A549 (cell line): ENCODE measurements at regions not wholly inside any gene's neighbourhood (a gene's known extent, or its start where the extent isn't known, plus 50 kb on each side); places are given as distances from the start of the nearest gene placed in this dataset.

Source experiments
- ATAC-seq, 2 experiments: fragments of 200-7000 bp in 1 of 2; fragments of >200 bp in 1 of 2; cut with Nextera tagmentation in 1 of 2; cut with Tn5 transposase in 1 of 2; 3 replicates each; pipeline versions ENCODE4 v1.8.0 to v1.9.1; 2018 to 2020; ENCODE audit warnings: mild to moderate bottlenecking in 1 of 2, moderate library complexity in 1 of 2
- CTCF ChIA-PET: fragments of 300-600 bp; sonication (Branson Sonifier 250); formaldehyde crosslinking; extraction: SDS; loops from one replicate; lab custom pipeline; 2021; ENCODE audit warnings: antibody characterized with exemption, inconsistent platforms; lab: Yijun Ruan, JAX
- POLR2A ChIA-PET: fragments of 350-600 bp; formaldehyde crosslinking; extraction: SDS; loops from one replicate; lab custom pipeline; 2021; ENCODE audit warnings: antibody characterized with exemption, inconsistent platforms; lab: Yijun Ruan, JAX
- DNase-seq, 2 experiments: peaks; one replicate each; pipeline versions ENCODE4 v3.0.0 to v3.0.0-alpha.2; 2011 to 2016; ENCODE audit warnings: low read depth in 1 of 2, low spot score in 1 of 2
- FAIRE-seq: peaks from 2 replicates; lab custom pipeline; 2011; peaks lifted over from hg19 to GRCh38; lab: Jason Lieb, UNC
- H3K27ac ChIP-seq, 2 experiments: fragments of >200 bp; sonication (Bioruptor Twin); formaldehyde crosslinking; 3 replicates each; pipeline ENCODE4 v1.5.1; 2016 to 2017
- H3K4me1 ChIP-seq: fragments of >200 bp; sonication (Bioruptor Twin); formaldehyde crosslinking; 3 replicates; pipeline ENCODE4 v1.6.1; 2016
- H3K4me2 ChIP-seq: fragments of >200 bp; sonication (Bioruptor Twin); formaldehyde crosslinking; 3 replicates; pipeline ENCODE4 v1.6.1; 2016
- H3K4me3 ChIP-seq: fragments of >200 bp; sonication (Bioruptor Twin); formaldehyde crosslinking; 3 replicates; pipeline ENCODE4 v1.5.1; 2016
- H3K9me3 ChIP-seq: fragments of >200 bp; sonication (Bioruptor Twin); formaldehyde crosslinking; 3 replicates; pipeline ENCODE4 v1.6.1; 2016
- BHLHE40 ChIP-seq: IDR thresholded peaks from 2 replicates; pipeline ENCODE4 v1.6.1; 2012; ENCODE audit warnings: low read depth, low read length, inconsistent platforms
- CHD4 ChIP-seq: fragments of 200-600 bp; sonication (generic); IDR thresholded peaks from 2 replicates; pipeline ENCODE4 v1.6.1; 2016; ENCODE audit warnings: antibody characterized with exemption, mild to moderate bottlenecking, borderline replicate concordance
- EP300 ChIP-seq, 2 experiments: fragments of >200 bp; sonication (Bioruptor Twin); formaldehyde crosslinking; IDR thresholded peaks; 2 replicates in 1 of 2; 3 replicates in 1 of 2; pipeline ENCODE4 v1.6.1; 2016 to 2017
- ESRRA ChIP-seq: fragments of 150-350 bp; IDR thresholded peaks from 2 replicates; pipeline ENCODE4 v1.6.1; 2014; ENCODE audit warnings: mild to moderate bottlenecking, low read length, borderline replicate concordance
- HDAC2 ChIP-seq: fragments of 200-600 bp; sonication (generic); IDR thresholded peaks from 2 replicates; pipeline ENCODE4 v1.6.1; 2016
- HEYL ChIP-seq: fragments of 250-450 bp; sonication (Bioruptor Pico); IDR thresholded peaks from 2 replicates; pipeline ENCODE4 v1.8.0; 2021; ENCODE audit warnings: mild to moderate bottlenecking, moderate library complexity
- HOXB13 ChIP-seq: fragments of 250-450 bp; sonication (Bioruptor Pico); IDR thresholded peaks from 2 replicates; pipeline ENCODE4 v1.5.0; 2020; ENCODE audit warnings: low read depth, mild to moderate bottlenecking, moderate library complexity
- KDM5A ChIP-seq: fragments of 200-600 bp; sonication (generic); IDR thresholded peaks from 2 replicates; pipeline ENCODE4 v1.6.1; 2016; ENCODE audit warnings: antibody characterized with exemption, mild to moderate bottlenecking
- NPAS2 ChIP-seq: fragments of 250-450 bp; sonication (Bioruptor Pico); IDR thresholded peaks from 2 replicates; pipeline ENCODE4 v1.8.0; 2022; ENCODE audit warnings: mild to moderate bottlenecking, moderate library complexity, borderline replicate concordance
- POLR2AphosphoS2 ChIP-seq: conservative IDR thresholded peaks from 2 replicates; pipeline ENCODE4 v1.6.1; 2012; ENCODE audit warnings: low read length, improper control_type of control experiment, inconsistent platforms
- RARB ChIP-seq: fragments of 250-450 bp; sonication (Bioruptor Pico); IDR thresholded peaks from 2 replicates; pipeline ENCODE4 v1.8.0; 2021; ENCODE audit warnings: mild to moderate bottlenecking, moderate library complexity
- SMC3 ChIP-seq: fragments of >200 bp; sonication (Bioruptor Twin); formaldehyde crosslinking; IDR thresholded peaks from 3 replicates; pipeline ENCODE4 v1.6.1; 2018; ENCODE audit warnings: inconsistent platforms
- TFCP2L1 ChIP-seq: fragments of 250-450 bp; sonication (Bioruptor Pico); IDR thresholded peaks from 2 replicates; pipeline ENCODE4 v1.5.0; 2021; ENCODE audit warnings: mild to moderate bottlenecking
- ZNF302 ChIP-seq: fragments of 250-450 bp; sonication (Bioruptor Pico); IDR thresholded peaks from 2 replicates; pipeline ENCODE4 v1.9.0; 2021; ENCODE audit warnings: inconsistent platforms, mild to moderate bottlenecking, moderate library complexity
- WGBS: methylation state at CpG from one replicate; pipeline ENCODE4 v1.1.6; 2017; ENCODE audit errors: missing lambda C conversion rate; 5-methylcytosine and 5-hydroxymethylcytosine counted together
- TF ChIP-seq, protein P1 (sequence below): IDR thresholded peaks from 2 replicates; pipeline ENCODE4 v1.6.1; 2012; ENCODE audit warnings: low read depth, borderline replicate concordance
- TF ChIP-seq, protein P2 (sequence below): fragments of >200 bp; sonication (Bioruptor Twin); formaldehyde crosslinking; IDR thresholded peaks from 3 replicates; pipeline ENCODE4 v1.5.1; 2016
- TF ChIP-seq, protein P3 (sequence below): fragments of >200 bp; sonication (Bioruptor Twin); formaldehyde crosslinking; IDR thresholded peaks from 3 replicates; pipeline ENCODE4 v1.6.1; 2016
- TF ChIP-seq, protein P4 (sequence below): IDR thresholded peaks from 2 replicates; pipeline ENCODE4 v1.6.1; 2012

DNA sequence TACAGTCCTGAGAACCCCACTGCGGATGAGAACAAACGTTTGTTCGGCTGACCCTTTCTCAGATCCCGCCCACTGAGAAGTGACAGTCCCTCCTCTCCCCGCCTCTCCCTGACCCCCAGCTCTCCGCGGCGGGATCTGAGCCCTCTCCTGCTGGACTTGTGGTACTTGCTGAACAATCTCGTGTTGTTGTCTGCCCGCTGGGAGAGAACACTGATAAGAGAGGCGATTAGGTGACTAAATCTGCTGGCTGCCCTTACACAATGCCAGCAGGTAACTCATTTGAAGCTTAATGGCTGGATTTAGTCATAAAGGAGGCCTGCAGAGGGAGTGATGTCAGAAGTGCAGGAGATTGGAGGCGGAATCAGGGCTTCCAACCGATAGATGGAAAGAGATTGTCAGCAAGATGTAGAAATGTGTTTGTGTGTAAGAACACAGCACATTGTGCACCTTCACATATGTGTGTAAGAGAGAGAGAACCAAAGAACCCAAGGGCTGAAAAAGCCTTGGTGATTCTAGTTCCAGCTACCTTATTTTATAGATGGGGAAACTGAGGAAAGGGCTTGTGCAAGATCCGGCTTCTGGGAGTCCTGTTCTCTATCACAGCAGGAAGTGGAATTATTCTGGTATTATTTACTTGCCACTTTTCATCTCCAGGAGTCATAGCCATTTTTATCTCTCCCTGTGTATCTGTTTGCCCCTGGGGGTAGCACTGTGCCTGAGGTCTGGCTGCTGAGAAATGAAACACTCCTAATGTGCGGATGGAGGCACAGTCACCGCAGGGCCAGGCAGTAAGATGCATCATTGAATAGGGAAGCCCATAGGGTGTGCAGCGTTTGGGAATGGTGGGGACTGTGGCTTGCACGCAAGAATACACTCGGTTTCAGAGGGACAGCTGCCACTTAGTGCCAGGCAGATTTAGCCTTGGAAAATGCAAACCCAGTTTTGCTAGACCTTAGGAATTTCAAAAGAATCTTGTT is 203.7 kb upstream of the MSX2 start:
- FAIRE-seq = no peak
- CTCF ChIA-PET = interaction anchor here (1.1 kb wide), 1 partner anchor 29 kb away, joined by 3 read pairs; no protein-coding TSS in a partner anchor
- no peak for ATAC-seq
- TF ChIP-seq KDM5A (no peak), HOXB13 (CRISPR knock-in tag) (no peak), ESRRA (no peak), EP300 (IDR thresholded peaks at IDR 0.05) (no peak), ZNF302 (CRISPR knock-in tag) (no peak), HEYL (no peak), CHD4 (no peak), POLR2AphosphoS2 (no peak), SMC3 (no peak)
- TF ChIP-seq, protein P1, sequence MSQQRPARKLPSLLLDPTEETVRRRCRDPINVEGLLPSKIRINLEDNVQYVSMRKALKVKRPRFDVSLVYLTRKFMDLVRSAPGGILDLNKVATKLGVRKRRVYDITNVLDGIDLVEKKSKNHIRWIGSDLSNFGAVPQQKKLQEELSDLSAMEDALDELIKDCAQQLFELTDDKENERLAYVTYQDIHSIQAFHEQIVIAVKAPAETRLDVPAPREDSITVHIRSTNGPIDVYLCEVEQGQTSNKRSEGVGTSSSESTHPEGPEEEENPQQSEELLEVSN = no peak
- TF ChIP-seq, protein P2, sequence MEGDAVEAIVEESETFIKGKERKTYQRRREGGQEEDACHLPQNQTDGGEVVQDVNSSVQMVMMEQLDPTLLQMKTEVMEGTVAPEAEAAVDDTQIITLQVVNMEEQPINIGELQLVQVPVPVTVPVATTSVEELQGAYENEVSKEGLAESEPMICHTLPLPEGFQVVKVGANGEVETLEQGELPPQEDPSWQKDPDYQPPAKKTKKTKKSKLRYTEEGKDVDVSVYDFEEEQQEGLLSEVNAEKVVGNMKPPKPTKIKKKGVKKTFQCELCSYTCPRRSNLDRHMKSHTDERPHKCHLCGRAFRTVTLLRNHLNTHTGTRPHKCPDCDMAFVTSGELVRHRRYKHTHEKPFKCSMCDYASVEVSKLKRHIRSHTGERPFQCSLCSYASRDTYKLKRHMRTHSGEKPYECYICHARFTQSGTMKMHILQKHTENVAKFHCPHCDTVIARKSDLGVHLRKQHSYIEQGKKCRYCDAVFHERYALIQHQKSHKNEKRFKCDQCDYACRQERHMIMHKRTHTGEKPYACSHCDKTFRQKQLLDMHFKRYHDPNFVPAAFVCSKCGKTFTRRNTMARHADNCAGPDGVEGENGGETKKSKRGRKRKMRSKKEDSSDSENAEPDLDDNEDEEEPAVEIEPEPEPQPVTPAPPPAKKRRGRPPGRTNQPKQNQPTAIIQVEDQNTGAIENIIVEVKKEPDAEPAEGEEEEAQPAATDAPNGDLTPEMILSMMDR = no peak
- TF ChIP-seq, all 56 proteins: peak for 0
- H3K27ac ChIP-seq = no peak overlapping the region
- no peaks in the 10 kb centered on the region for H3K9me3 ChIP-seq
- POLR2A ChIA-PET = no interaction called here
- no peaks in the 10 kb centered on the region for H3K4me1 ChIP-seq
- no peak for DNase-seq
- H3K4me3 ChIP-seq = no peak overlapping the region
- WGBS = 70% methylated on average over 19 of the region's 19 CpGs
- no peak overlapping the region for H3K4me2 ChIP-seq

DNA sequence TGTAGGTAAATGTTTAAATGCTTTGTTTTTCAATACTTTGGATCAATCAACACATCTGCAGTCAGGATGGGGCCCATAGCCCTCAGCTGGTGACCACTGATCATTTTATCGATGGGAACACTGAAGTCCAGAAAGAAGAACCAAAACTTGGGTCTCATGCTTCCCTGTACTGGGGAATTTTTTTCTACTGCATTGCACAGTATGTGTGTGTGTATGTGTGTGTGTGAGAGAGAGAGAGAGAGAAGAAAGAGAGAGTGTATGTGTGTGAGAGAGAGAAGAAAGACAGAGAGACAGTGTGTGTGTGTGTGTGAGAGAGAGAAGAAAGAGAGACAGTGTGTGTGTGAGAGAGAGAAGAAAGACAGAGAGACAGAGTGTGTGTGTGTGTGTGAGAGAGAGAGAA is 202.9 kb upstream of the MSX2 start:
- no peaks in the 10 kb centered on the region for H3K4me1 ChIP-seq
- no peak for ATAC-seq
- no peak for FAIRE-seq
- no peak overlapping the region for H3K27ac ChIP-seq
- no peak for DNase-seq
- CTCF ChIA-PET = no interaction called here
- no peak overlapping the region for H3K4me2 ChIP-seq
- no peak overlapping the region for H3K4me3 ChIP-seq
- 33% methylated on average over 1 of the region's 1 CpG for WGBS
- no peaks in the 10 kb centered on the region for H3K9me3 ChIP-seq
- TF ChIP-seq, protein P3, sequence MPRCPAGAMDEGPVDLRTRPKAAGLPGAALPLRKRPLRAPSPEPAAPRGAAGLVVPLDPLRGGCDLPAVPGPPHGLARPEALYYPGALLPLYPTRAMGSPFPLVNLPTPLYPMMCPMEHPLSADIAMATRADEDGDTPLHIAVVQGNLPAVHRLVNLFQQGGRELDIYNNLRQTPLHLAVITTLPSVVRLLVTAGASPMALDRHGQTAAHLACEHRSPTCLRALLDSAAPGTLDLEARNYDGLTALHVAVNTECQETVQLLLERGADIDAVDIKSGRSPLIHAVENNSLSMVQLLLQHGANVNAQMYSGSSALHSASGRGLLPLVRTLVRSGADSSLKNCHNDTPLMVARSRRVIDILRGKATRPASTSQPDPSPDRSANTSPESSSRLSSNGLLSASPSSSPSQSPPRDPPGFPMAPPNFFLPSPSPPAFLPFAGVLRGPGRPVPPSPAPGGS = no peak
- TF ChIP-seq, protein P2 = no peak
- POLR2A ChIA-PET = no interaction called here

DNA sequence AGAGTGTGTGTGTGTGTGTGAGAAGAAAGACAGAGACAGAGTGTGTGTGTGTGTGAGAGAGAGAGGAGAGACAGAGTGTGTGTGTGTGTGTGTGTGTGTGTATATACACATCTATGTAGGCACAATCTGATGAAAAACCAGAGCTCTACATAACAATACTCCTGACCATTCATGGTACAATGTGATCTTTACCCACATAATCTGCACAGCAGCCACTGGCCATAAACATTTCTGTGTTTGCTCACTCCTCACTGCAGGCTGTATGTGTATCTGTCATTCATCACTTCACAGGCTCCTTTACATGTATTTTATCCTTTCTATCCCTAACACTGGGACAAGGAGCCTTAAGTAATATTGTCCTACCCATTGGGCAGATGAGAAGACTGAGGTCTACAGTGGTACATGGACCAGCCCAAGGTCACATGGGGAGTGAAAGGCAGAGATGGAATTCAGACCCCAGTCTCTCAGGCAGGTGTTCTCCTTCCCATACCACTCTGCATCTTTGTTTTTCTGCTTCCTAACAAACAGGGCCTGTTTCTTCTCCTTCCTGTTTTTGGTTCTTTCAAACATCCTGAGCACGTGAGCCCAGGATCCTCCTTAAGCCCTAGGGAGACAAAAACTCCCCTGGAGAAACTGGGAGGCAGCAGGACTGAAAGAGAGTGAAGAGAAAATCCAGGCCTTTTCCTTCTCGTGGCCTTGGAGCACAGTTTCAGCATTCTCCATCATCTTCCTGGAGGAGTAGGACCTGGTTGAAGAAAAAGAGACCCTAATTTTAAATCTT is 201.7 kb upstream of the MSX2 start:
- Histone ChIP-seq H3K4me3 (no peak overlapping the region), H3K27ac (no peak overlapping the region), H3K9me3 (no peaks in the 10 kb centered on the region), H3K4me1 (no peaks in the 10 kb centered on the region), H3K4me2 (no peak overlapping the region)
- no peak for TF ChIP-seq KDM5A
- TF ChIP-seq NPAS2 (CRISPR knock-in tag) = no peak
- no peak for TF ChIP-seq TFCP2L1
- TF ChIP-seq RARB (CRISPR knock-in tag) = no peak
- TF ChIP-seq, protein P4, sequence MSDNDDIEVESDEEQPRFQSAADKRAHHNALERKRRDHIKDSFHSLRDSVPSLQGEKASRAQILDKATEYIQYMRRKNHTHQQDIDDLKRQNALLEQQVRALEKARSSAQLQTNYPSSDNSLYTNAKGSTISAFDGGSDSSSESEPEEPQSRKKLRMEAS = no peak
- TF ChIP-seq BHLHE40 = no peak
- TF ChIP-seq ESRRA = no peak
- no peak for TF ChIP-seq HDAC2
- 55% methylated on average over 2 of the region's 2 CpGs for WGBS
- FAIRE-seq (no peak), DNase-seq (no peak), ATAC-seq (no peak)
- CTCF ChIA-PET = interaction anchor here (0.6 to 3.9 kb wide), 8 partner anchors 7 to 187 kb away, joined by 3 to 18 read pairs (median 4); no protein-coding TSS in a partner anchor
- POLR2A ChIA-PET = interaction anchor here (0.7 kb wide), 1 partner anchor 243 kb away, joined by 3 read pairs; no protein-coding TSS in a partner anchor
